Right atrium auricular region (tissue), 2 donors: ENCODE measurements at regions not wholly inside any gene's neighbourhood (a gene's known extent, or its start where the extent isn't known, plus 50 kb on each side); places are given as distances from the start of the nearest gene placed in this dataset.

ENCODE experiments used
- DNase-seq: peaks from one replicate; pipeline ENCODE4 v3.0.0-alpha.2; 2019; ENCODE audit warnings: low spot score
- H3K27ac ChIP-seq, 2 donors: fragments of 200-600 bp; sonication (generic); 1 replicate in 1 of 2; 2 replicates in 1 of 2; pipeline ENCODE4 v1.5.1; 2016 to 2019
- H3K27me3 ChIP-seq, 2 donors: fragments of 200-600 bp; sonication (generic); one replicate each; pipeline versions ENCODE4 v1.5.1 to v1.6.0; 2017 to 2019
- H3K36me3 ChIP-seq: fragments of 200-600 bp; sonication (generic); one replicate; pipeline ENCODE4 v1.5.1; 2016
- H3K4me1 ChIP-seq, 2 donors: fragments of 200-600 bp; sonication (generic); one replicate each; pipeline versions ENCODE4 v1.5.1 to v1.6.0; 2017 to 2019
- H3K4me3 ChIP-seq, 2 donors: fragments of 200-600 bp; sonication (generic); 1 replicate in 1 of 2; 2 replicates in 1 of 2; pipeline ENCODE4 v1.5.1; 2017 to 2019; ENCODE audit warnings: mild to moderate bottlenecking in 1 of 2, moderate library complexity in 1 of 2
- H3K9me3 ChIP-seq, 2 donors: fragments of 200-600 bp; sonication (generic); one replicate each; pipeline ENCODE4 v1.5.1; 2019
- CTCF ChIP-seq, 2 donors: fragments of 200-600 bp; sonication (generic); IDR thresholded peaks; one replicate each; pipeline ENCODE4 v1.5.1; 2019; ENCODE audit warnings: antibody characterized with exemption in 2 of 2

- no peak overlapping the region for H3K4me3 ChIP-seq
- H3K4me1 ChIP-seq, result peaks cover 0 to 28% of the 10 kb centered on the region in 2 donors
- no peak for TF ChIP-seq CTCF (IDR thresholded peaks at IDR 0.05)
Measured at GRCh38 chr2:48249631-48250473, 64.6 kb upstream of the FOXN2 start.

DNA sequence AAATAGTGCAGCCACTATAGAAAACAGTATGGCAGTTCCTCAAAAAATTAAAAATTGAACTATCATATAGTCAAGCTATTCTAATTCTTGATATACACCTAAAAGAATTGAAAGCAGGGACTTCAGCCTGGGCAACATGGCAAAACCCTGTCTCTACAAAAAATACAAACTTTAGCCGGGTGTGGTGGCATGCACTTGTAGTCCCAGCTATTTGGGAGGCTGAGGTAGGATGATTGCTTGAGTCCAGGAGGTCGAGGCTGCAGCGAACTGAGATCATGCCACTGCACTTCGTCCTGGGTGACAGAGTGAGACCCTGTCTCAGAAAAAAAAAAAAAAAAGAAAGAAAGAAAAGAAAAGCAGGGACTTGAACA, 64.0 kb upstream of the FOXN2 start:
- Histone ChIP-seq H3K36me3 (no peaks in the 10 kb centered on the region), H3K4me1 (peaks cover 0 to 28% of the 10 kb centered on the region in 2 donors), H3K9me3 (no peaks in the 10 kb centered on the region), H3K27ac (no peak overlapping the region), H3K27me3 (no peaks in the 10 kb centered on the region), H3K4me3 (no peak overlapping the region)
- DNase-seq, result no peak
- TF ChIP-seq CTCF (IDR thresholded peaks at IDR 0.05), result no peak

More at GRCh38 chr2:48249631-48250473, 64.6 kb upstream of the FOXN2 start:
- H3K36me3 ChIP-seq, result no peaks in the 10 kb centered on the region
- DNase-seq, result no peak
- H3K9me3 ChIP-seq, result no peaks in the 10 kb centered on the region
- H3K27ac ChIP-seq, result peak overlapping the region; percentile 44 to 64
- no peaks in the 10 kb centered on the region for H3K27me3 ChIP-seq

DNA sequence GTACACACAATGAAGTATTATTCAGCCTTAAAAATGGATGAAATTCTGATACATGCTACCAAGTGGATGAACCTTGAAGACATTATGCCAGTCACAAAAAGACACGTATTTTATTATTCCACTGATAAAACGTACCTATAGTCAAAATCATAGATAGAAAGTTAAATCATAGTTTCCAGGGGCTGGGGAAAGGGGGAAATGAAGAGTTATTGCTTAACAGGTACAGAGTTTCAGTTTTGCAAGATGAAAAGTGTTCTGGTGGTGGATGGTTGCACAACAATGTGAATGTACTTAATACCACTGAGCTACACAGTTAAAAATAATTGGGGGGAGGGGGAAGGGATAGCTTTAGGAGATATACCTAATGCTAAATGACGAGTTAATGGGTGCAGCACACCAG, 63.5 kb upstream of the FOXN2 start:
- no peak for DNase-seq

DNA sequence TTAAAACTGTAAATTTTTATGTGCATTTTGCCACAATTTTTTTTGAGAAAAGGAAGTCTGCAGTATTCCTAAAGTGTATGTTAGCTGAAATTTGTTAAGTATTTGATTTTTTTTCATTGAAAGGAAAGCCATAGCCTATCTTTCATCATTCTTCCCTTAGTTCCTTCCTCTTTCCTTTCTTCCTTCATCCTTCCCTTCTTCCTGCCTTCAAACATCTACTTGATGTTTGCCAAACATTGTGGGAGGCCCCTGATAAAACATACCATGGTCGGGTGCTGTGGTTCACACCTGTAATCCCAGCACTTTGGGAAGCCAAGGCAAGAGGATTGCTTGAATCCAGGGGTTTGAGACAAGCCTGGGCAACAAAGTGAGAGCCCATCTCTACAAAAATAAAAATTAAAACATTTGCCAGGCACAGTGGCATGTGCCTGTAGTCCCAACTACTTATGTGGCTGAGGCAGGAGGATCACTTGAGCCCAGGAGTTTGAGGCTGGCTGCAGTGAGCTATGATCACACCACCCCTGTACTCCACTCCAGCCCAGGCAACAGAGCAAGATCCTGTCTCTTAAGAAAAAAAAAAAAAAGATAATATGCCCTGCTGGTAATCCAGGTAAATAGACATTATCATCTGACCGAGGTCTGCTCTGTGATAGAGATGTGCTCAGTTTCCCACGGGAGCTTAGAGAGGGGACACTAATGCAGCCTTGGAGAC, 62.9 kb upstream of the FOXN2 start:
- no peak overlapping the region for H3K27ac ChIP-seq
- no peak for TF ChIP-seq CTCF (IDR thresholded peaks at IDR 0.05)
- DNase-seq, result no peak
- H3K4me3 ChIP-seq, result no peak overlapping the region
- H3K27me3 ChIP-seq, result no peaks in the 10 kb centered on the region
- peaks cover 0 to 28% of the 10 kb centered on the region in 2 donors for H3K4me1 ChIP-seq
- H3K9me3 ChIP-seq, result no peaks in the 10 kb centered on the region
- H3K36me3 ChIP-seq, result no peaks in the 10 kb centered on the region

More for the DNA sequence above, 63.5 kb upstream of the FOXN2 start:
- Histone ChIP-seq H3K36me3 (no peaks in the 10 kb centered on the region), H3K27ac (no peak overlapping the region), H3K4me1 (peaks cover 0 to 28% of the 10 kb centered on the region in 2 donors), H3K4me3 (no peak overlapping the region), H3K27me3 (no peaks in the 10 kb centered on the region), H3K9me3 (no peaks in the 10 kb centered on the region)
- no peak for TF ChIP-seq CTCF (IDR thresholded peaks at IDR 0.05)

- no peak for TF ChIP-seq CTCF (IDR thresholded peaks at IDR 0.05)
- Histone ChIP-seq H3K27me3 (no peaks in the 10 kb centered on the region), H3K9me3 (no peaks in the 10 kb centered on the region), H3K4me3 (no peak overlapping the region), H3K4me1 (peaks cover 0 to 22% of the 10 kb centered on the region in 2 donors), H3K27ac (no peak overlapping the region), H3K36me3 (no peaks in the 10 kb centered on the region)
- no peak for DNase-seq
Measured at GRCh38 chr2:48253301-48253700, 61.2 kb upstream of the FOXN2 start.
